H1 (cell line): ENCODE measurements at regions not wholly inside any gene's neighbourhood (a gene's known extent, or its start where the extent isn't known, plus 50 kb on each side); places are given as distances from the start of the nearest gene placed in this dataset.

Source experiments
- CTCF ChIA-PET: fragments of 300-600 bp; sonication (Branson Sonifier 250); formaldehyde crosslinking; loops from one replicate; lab custom pipeline; 2021; ENCODE audit not compliant: partially characterized antibody; lab: Charles Lee
- POLR2A ChIA-PET: fragments of 300-600 bp; sonication (Branson Sonifier 250); formaldehyde crosslinking; loops from one replicate; lab custom pipeline; 2021; ENCODE audit warnings: inconsistent platforms; ENCODE audit not compliant: partially characterized antibody; lab: Charles Lee
- DNase-seq, 2 experiments: peaks; one replicate each; pipeline versions ENCODE4 v3.0.0 to v3.0.0-alpha.2; 2010 to 2022; ENCODE audit warnings: low spot score in 2 of 2, low read depth in 1 of 2, mixed read lengths in 1 of 2
- FAIRE-seq: peaks from 2 replicates; lab custom pipeline; 2011; peaks lifted over from hg19 to GRCh38; lab: Jason Lieb, UNC
- H2AFZ ChIP-seq: 2 replicates; pipeline ENCODE4 v1.8.1; 2012; ENCODE audit warnings: low read length, inconsistent platforms
- H2AK5ac ChIP-seq: 2 replicates; pipeline ENCODE4 v1.6.1; 2013; ENCODE audit warnings: low read depth, low read length
- H2BK120ac ChIP-seq: replicated peaks from 2 replicates; pipeline ENCODE3; 2013; ENCODE audit warnings: low read depth, low read length, inconsistent platforms
- H2BK12ac ChIP-seq: 2 replicates; pipeline ENCODE4 v1.6.1; 2013; ENCODE audit warnings: low read depth, low read length
- H2BK15ac ChIP-seq: 2 replicates; pipeline ENCODE4 v1.6.1; 2013; ENCODE audit warnings: low read length
- H2BK20ac ChIP-seq: 2 replicates; pipeline ENCODE4 v1.6.1; 2013; ENCODE audit warnings: low read length
- H2BK5ac ChIP-seq: 2 replicates; pipeline ENCODE4 v1.6.1; 2013; ENCODE audit warnings: low read depth, low read length
- H3K14ac ChIP-seq: 2 replicates; pipeline ENCODE4 v1.6.1; 2013; ENCODE audit warnings: inconsistent platforms; ENCODE audit not compliant: insufficient read length
- H3K18ac ChIP-seq: 2 replicates; pipeline ENCODE4 v1.6.1; 2013; ENCODE audit warnings: low read length; ENCODE audit errors: extremely low read depth
- H3K23ac ChIP-seq: 2 replicates; pipeline ENCODE4 v1.6.1; 2013; ENCODE audit warnings: inconsistent platforms; ENCODE audit not compliant: insufficient read length
- H3K23me2 ChIP-seq: 2 replicates; pipeline ENCODE4 v1.6.1; 2013; ENCODE audit warnings: low read depth, low read length
- H3K27ac ChIP-seq: 2 replicates; pipeline ENCODE4 v1.6.1; 2011; ENCODE audit warnings: low read depth, low read length, inconsistent platforms
- H3K27me3 ChIP-seq, 4 experiments: replicated peaks in 1 of 4; 1 replicate in 1 of 4; 2 replicates in 3 of 4; pipeline versions ENCODE4 v1.6.1 to v1.8.1; 2011 to 2013; ENCODE audit warnings: low read length in 3 of 4, mild to moderate bottlenecking in 3 of 4, inconsistent platforms in 2 of 4, mixed read lengths in 2 of 4, moderate library complexity in 1 of 4; ENCODE audit not compliant: control insufficient read depth in 3 of 4, insufficient read depth in 3 of 4; ENCODE audit errors: extremely low read depth in 1 of 4
- H3K36me3 ChIP-seq, 4 experiments: 2 replicates each; pipeline versions ENCODE4 v1.6.1 to v1.8.1; 2011 to 2013; ENCODE audit warnings: mild to moderate bottlenecking in 4 of 4, low read length in 3 of 4, moderate library complexity in 2 of 4, control low read depth in 1 of 4, inconsistent platforms in 1 of 4; ENCODE audit not compliant: insufficient read depth in 4 of 4, control insufficient read depth in 2 of 4
- H3K4ac ChIP-seq: replicated peaks from 2 replicates; pipeline ENCODE3; 2013; ENCODE audit warnings: low read length, low read depth, mixed read lengths, inconsistent platforms; ENCODE audit not compliant: insufficient read length
- H3K4me1 ChIP-seq, 4 experiments: replicated peaks in 1 of 4; 1 replicate in 1 of 4; 2 replicates in 3 of 4; pipeline versions ENCODE4 v1.6.1 to v1.8.1; 2011 to 2013; ENCODE audit warnings: low read length in 3 of 4, inconsistent platforms in 2 of 4, mixed read lengths in 1 of 4; ENCODE audit not compliant: insufficient read depth in 4 of 4, control insufficient read depth in 3 of 4
- H3K4me2 ChIP-seq, 2 experiments: 2 replicates each; pipeline versions ENCODE4 v1.6.1 to v1.8.1; 2011 to 2013; ENCODE audit warnings: low read depth in 2 of 2, low read length in 2 of 2, control low read depth in 1 of 2, inconsistent platforms in 1 of 2, mild to moderate bottlenecking in 1 of 2; ENCODE audit not compliant: insufficient read depth in 1 of 2
- H3K4me3 ChIP-seq, 4 experiments: fragments of 200-600, 300-600 bp in 1 of 4; sonication (generic), shearing (Covaris generic), sonication (Bioruptor Twin) in 1 of 4; 2 replicates each; pipeline versions ENCODE4 v1.5.1 to v1.8.1; 2011 to 2016; ENCODE audit warnings: low read length in 4 of 4, low read depth in 3 of 4, control low read depth in 2 of 4, inconsistent platforms in 2 of 4, mild to moderate bottlenecking in 2 of 4, mixed read lengths in 1 of 4, moderate library complexity in 1 of 4; ENCODE audit not compliant: insufficient read depth in 2 of 4; ENCODE audit errors: extremely low read depth in 1 of 4
- H3K56ac ChIP-seq: replicated peaks from 2 replicates; pipeline ENCODE3; 2013; ENCODE audit warnings: low read depth, mild to moderate bottlenecking, mixed read lengths, low read length, inconsistent platforms; ENCODE audit not compliant: insufficient read length
- H3K79me1 ChIP-seq: 2 replicates; pipeline ENCODE4 v1.6.1; 2013; ENCODE audit warnings: low read depth, low read length, control low read depth
- H3K79me2 ChIP-seq, 2 experiments: 2 replicates each; pipeline versions ENCODE4 v1.6.1 to v1.8.1; 2012 to 2013; ENCODE audit warnings: low read length in 2 of 2, mild to moderate bottlenecking in 2 of 2, inconsistent platforms in 1 of 2; ENCODE audit not compliant: insufficient read depth in 2 of 2, control insufficient read depth in 1 of 2
- H3K9ac ChIP-seq, 4 experiments: replicated peaks in 1 of 4; 1 replicate in 1 of 4; 2 replicates in 3 of 4; pipeline versions ENCODE4 v1.6.1 to v1.8.1; 2011 to 2013; ENCODE audit warnings: low read depth in 3 of 4, low read length in 3 of 4, control low read depth in 2 of 4, mild to moderate bottlenecking in 2 of 4, moderate library complexity in 2 of 4, inconsistent platforms in 1 of 4; ENCODE audit errors: extremely low read depth in 1 of 4
- H3K9me3 ChIP-seq, 2 experiments: 2 replicates each; pipeline versions ENCODE4 v1.6.1 to v1.8.1; 2012 to 2013; ENCODE audit warnings: mild to moderate bottlenecking in 2 of 2, moderate library complexity in 2 of 2, control low read depth in 1 of 2, inconsistent platforms in 1 of 2, low read depth in 1 of 2, low read length in 1 of 2, mixed read lengths in 1 of 2; ENCODE audit not compliant: insufficient read depth in 2 of 2
- H4K20me1 ChIP-seq, 2 experiments: replicated peaks in 1 of 2; 2 replicates each; pipeline versions ENCODE3 to v1.8.1; 2011 to 2013; ENCODE audit warnings: inconsistent platforms in 2 of 2, low read length in 2 of 2, mild to moderate bottlenecking in 1 of 2; ENCODE audit not compliant: insufficient read depth in 2 of 2, control insufficient read depth in 1 of 2
- H4K5ac ChIP-seq: 2 replicates; pipeline ENCODE4 v1.6.1; 2013; ENCODE audit warnings: low read length, low read depth, mixed read lengths, inconsistent platforms; ENCODE audit not compliant: insufficient read length
- H4K8ac ChIP-seq: 2 replicates; pipeline ENCODE4 v1.8.0; 2013; ENCODE audit warnings: mild to moderate bottlenecking, moderate library complexity, low read length, inconsistent platforms; ENCODE audit not compliant: insufficient read depth; ENCODE audit errors: extremely low read depth
- H4K91ac ChIP-seq: replicated peaks from 2 replicates; pipeline ENCODE3; 2013; ENCODE audit warnings: low read length, mixed read lengths, inconsistent platforms; ENCODE audit not compliant: insufficient read length
- CREB1 ChIP-seq: IDR thresholded peaks from 2 replicates; pipeline ENCODE4 v1.6.1; 2012; ENCODE audit warnings: inconsistent platforms
- POLR2AphosphoS5 ChIP-seq: IDR thresholded peaks from 2 replicates; pipeline ENCODE4 v1.6.1; 2011; ENCODE audit warnings: low read depth, low read length
- WGBS, 2 experiments: shearing (Covaris generic) in 1 of 2; methylation state at CpG; one replicate each; pipeline versions ENCODE4 v1.1.6 to v1.1.7; 2013 to 2015; ENCODE audit warnings: low lambda C conversion rate in 2 of 2, mixed read lengths in 2 of 2, inconsistent platforms in 1 of 2, low coverage in 1 of 2, missing lambda C conversion rate in 1 of 2; ENCODE audit not compliant: insufficient replicate concordance in 2 of 2, insufficient coverage in 1 of 2, insufficient read length in 1 of 2; ENCODE audit errors: extremely low coverage in 1 of 2, missing lambda C conversion rate in 1 of 2; 5-methylcytosine and 5-hydroxymethylcytosine counted together

- no peak for FAIRE-seq
- no peaks in the 10 kb centered on the region for H3K27me3 ChIP-seq
- H3K23ac ChIP-seq = no peak overlapping the region
- no peak overlapping the region for H2BK12ac ChIP-seq
- H2BK5ac ChIP-seq = no peak overlapping the region
- H2BK20ac ChIP-seq = no peak overlapping the region
- H3K14ac ChIP-seq = no peak overlapping the region
- POLR2A ChIA-PET = no interaction called here
- H3K4me3 ChIP-seq = no peak overlapping the region
- no peaks in the 10 kb centered on the region for H3K36me3 ChIP-seq
- no peaks in the 10 kb centered on the region for H3K79me2 ChIP-seq
- H4K5ac ChIP-seq = no peak overlapping the region
- H3K56ac ChIP-seq = no peak overlapping the region
- CTCF ChIA-PET = interaction anchor here (1.4 kb wide), 1 partner anchor 25 kb away, joined by 4 read pairs; no protein-coding TSS in a partner anchor
- no peak overlapping the region for H2AFZ ChIP-seq
- no peaks in the 10 kb centered on the region for H3K9me3 ChIP-seq
- 95% methylated on average over 4 of the region's 4 CpGs; no CpG with 5 or more reads in 1 of the 2 experiments for WGBS, 2 experiments
- H4K8ac ChIP-seq = no peak overlapping the region
- no peak overlapping the region for H4K91ac ChIP-seq
- DNase-seq = no peak
- no peaks in the 10 kb centered on the region for H3K23me2 ChIP-seq
- no peaks in the 10 kb centered on the region for H4K20me1 ChIP-seq
- TF ChIP-seq POLR2AphosphoS5 (no peak), CREB1 (no peak)
- no peak overlapping the region for H3K27ac ChIP-seq
- no peak overlapping the region for H2AK5ac ChIP-seq
- H3K79me1 ChIP-seq = no peaks in the 10 kb centered on the region
- no peak overlapping the region for H3K18ac ChIP-seq
- H2BK120ac ChIP-seq = no peak overlapping the region
- H3K4me1 ChIP-seq = no peaks in the 10 kb centered on the region
- H3K9ac ChIP-seq = no peak overlapping the region
- H3K4ac ChIP-seq = no peak overlapping the region
- no peak overlapping the region for H3K4me2 ChIP-seq
- H2BK15ac ChIP-seq = no peak overlapping the region
These were observed 341.2 kb upstream of the VWC2 start for GRCh38 chr7:49432254-49432653.
